GM20431 (cell line): ENCODE measurements at regions not wholly inside any gene's neighbourhood (a gene's known extent, or its start where the extent isn't known, plus 50 kb on each side); places are given as distances from the start of the nearest gene placed in this dataset.

Experiments
- in situ Hi-C: fragments of 300-500 bp; cut with MseI, MboI; formaldehyde crosslinking; loops from one replicate; pipeline ENCODE4 v1.15.0; 2020; ENCODE audit warnings: low sequenced_read_pairs; ENCODE audit not compliant: unreplicated experiment

- in situ Hi-C loops: no loop called here
Measured at GRCh38 chr12:69119770-69120169, 119.6 kb upstream of the CPSF6 start.

- in situ Hi-C loops: no loop called here
Measured at GRCh38 chr12:69120354-69120753, 119.0 kb upstream of the CPSF6 start.

- in situ Hi-C loops: no loop called here
Measured at GRCh38 chr12:69123311-69123710, 116.1 kb upstream of the CPSF6 start.

GRCh38 chr12:69123919-69124638 lies 115.3 kb upstream of the CPSF6 start:
- in situ Hi-C loops: no loop called here

- in situ Hi-C loops: no loop called here
Measured at GRCh38 chr12:69129017-69129416, 110.4 kb upstream of the CPSF6 start.

GRCh38 chr12:69129564-69129963 lies 109.8 kb upstream of the CPSF6 start:
- in situ Hi-C loops: no loop called here

GRCh38 chr12:69130064-69130463 lies 109.3 kb upstream of the CPSF6 start:
- in situ Hi-C loops: no loop called here

GRCh38 chr12:69131077-69131476 lies 108.3 kb upstream of the CPSF6 start:
- in situ Hi-C loops: no loop called here

GRCh38 chr12:69136931-69137613 lies 102.3 kb upstream of the CPSF6 start:
- in situ Hi-C loops: no loop called here

GRCh38 chr12:69141074-69141473 lies 98.3 kb upstream of the CPSF6 start:
- in situ Hi-C loops: no loop called here

- in situ Hi-C loops: no loop called here
Measured at GRCh38 chr12:69149270-69149669, 90.1 kb upstream of the CPSF6 start.

- in situ Hi-C loops: loop anchor here (10.0 kb wide), 1 partner anchor 105 kb away; no protein-coding TSS in a partner anchor
Measured at GRCh38 chr12:69150083-69150795, 89.1 kb upstream of the CPSF6 start.

- in situ Hi-C loops: loop anchor here (10.0 kb wide), 1 partner anchor 104 kb away; no protein-coding TSS in a partner anchor
Measured at GRCh38 chr12:69150796-69151127, 88.6 kb upstream of the CPSF6 start.

- in situ Hi-C loops: loop anchor here (10.0 kb wide), 1 partner anchor 103 kb away; no protein-coding TSS in a partner anchor
Measured at GRCh38 chr12:69151254-69151764, 88.1 kb upstream of the CPSF6 start.

GRCh38 chr12:69154585-69155363 lies 84.6 kb upstream of the CPSF6 start:
- in situ Hi-C loops: loop anchor here (10.0 kb wide), 1 partner anchor 100 kb away; no protein-coding TSS in a partner anchor

- in situ Hi-C loops: loop anchor here (10.0 kb wide), 1 partner anchor 98 kb away; no protein-coding TSS in a partner anchor
Measured at GRCh38 chr12:69157023-69157655, 82.2 kb upstream of the CPSF6 start.

- in situ Hi-C loops: no loop called here
Measured at GRCh38 chr12:69161829-69162228, 77.5 kb upstream of the CPSF6 start.

GRCh38 chr12:69163681-69164362 lies 75.5 kb upstream of the CPSF6 start:
- in situ Hi-C loops: no loop called here

GRCh38 chr12:69167648-69168165 lies 71.7 kb upstream of the CPSF6 start:
- in situ Hi-C loops: no loop called here
